Hepatocyte (in vitro differentiated cells): ENCODE measurements at regions not wholly inside any gene's neighbourhood (a gene's known extent, or its start where the extent isn't known, plus 50 kb on each side); places are given as distances from the start of the nearest gene placed in this dataset.

Source experiments
- CTCF ChIP-seq: fragments of 200-600 bp; sonication (generic); IDR thresholded peaks from 2 replicates; pipeline ENCODE4 v1.5.1; 2016; ENCODE audit warnings: antibody characterized with exemption, mild to moderate bottlenecking; ENCODE audit not compliant: poor library complexity
- EZH2 ChIP-seq: fragments of 200-600 bp; sonication (generic); IDR thresholded peaks from 2 replicates; pipeline ENCODE4 v1.6.1; 2016; ENCODE audit warnings: antibody characterized with exemption, mild to moderate bottlenecking, borderline replicate concordance
- EZH2phosphoT487 ChIP-seq: fragments of 200-600 bp; sonication (generic); IDR thresholded peaks from one replicate; pipeline ENCODE4 v1.6.1; 2018; ENCODE audit warnings: antibody characterized with exemption, mild to moderate bottlenecking, low read depth, moderate library complexity; ENCODE audit not compliant: unreplicated experiment, severe bottlenecking

- TF ChIP-seq CTCF (no peak), EZH2phosphoT487 (no peak), EZH2 (no peak)
These were observed 114.8 kb downstream of the ACAA2 start for GRCh38 chr18:49698525-49699025.
